ENCODE measurements at regions not wholly inside any gene's neighbourhood (a gene's known extent, or its start where the extent isn't known, plus 50 kb on each side); places are given as distances from the start of the nearest gene placed in this dataset.

DNA sequence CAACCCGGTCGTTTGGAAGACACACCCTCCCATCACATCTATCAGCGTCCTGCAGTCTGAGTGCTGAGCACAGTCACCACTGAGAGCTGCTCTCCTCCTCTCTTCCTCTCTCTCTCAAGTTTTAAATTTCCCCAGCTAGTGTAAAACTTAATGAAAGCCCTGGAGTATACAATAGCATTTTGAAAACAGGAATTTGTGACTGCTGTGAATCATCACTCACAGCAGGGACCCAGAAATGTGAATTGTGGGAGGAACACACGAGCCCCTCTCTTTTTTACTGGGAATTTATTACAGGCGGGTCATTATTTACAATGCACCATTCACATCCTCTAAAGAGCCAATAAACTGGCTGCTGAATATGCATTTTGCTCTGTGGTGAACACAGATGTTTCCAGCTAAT, 185.0 kb upstream of the SMIM21 start:
- TF ChIP-seq POLR2AphosphoS5 (IDR thresholded peaks at IDR 0.05) (no peak), POLR2A (IDR thresholded peaks at IDR 0.05) (no peak)
